ENCODE measurements at regions not wholly inside any gene's neighbourhood (a gene's known extent, or its start where the extent isn't known, plus 50 kb on each side); places are given as distances from the start of the nearest gene placed in this dataset.

- H3K4me2 ChIP-seq (ENCODE audit: low read length), result no peak overlapping the region
- intact Hi-C loops (cut with micrococcal nuclease), result no loop called here
- H3K27ac ChIP-seq (ENCODE audit: low read depth, low read length), result no peak overlapping the region
- CTCF ChIA-PET, result no interaction called here
- no peaks in the 10 kb centered on the region for H3K9me2 ChIP-seq (ENCODE audit: insufficient read depth)
- RAD21 ChIA-PET (ENCODE audit: low non-redundant PET in 1 of 2, low total read pairs in 2 of 2, uncharacterized antibody in 2 of 2, unreplicated experiment in 2 of 2), result no interaction called here
- DNase-seq (ENCODE audit: low read depth, low spot score) (no peak), ATAC-seq (no peak)
- no peaks in the 10 kb centered on the region for H3K9me3 ChIP-seq (ENCODE audit: control insufficient read depth in 1 of 2, insufficient read depth in 1 of 2, low read depth in 1 of 2, low read length in 2 of 2)
- POLR2A ChIA-PET, result no interaction called here
- H3K36me3 ChIP-seq (ENCODE audit: control insufficient read depth in 1 of 2, insufficient read depth in 2 of 2, low read length in 2 of 2), result no peaks in the 10 kb centered on the region
- H3K4me3 ChIP-seq (replicated peaks in 1 of 2; ENCODE audit: low read depth in 1 of 2, low read length in 2 of 2), result no peak overlapping the region
- H3K9ac ChIP-seq (ENCODE audit: low read length), result no peak overlapping the region
- no peaks in the 10 kb centered on the region for H3K27me3 ChIP-seq (ENCODE audit: insufficient read depth, low read length)
- H4K20me1 ChIP-seq (ENCODE audit: insufficient read depth), result no peaks in the 10 kb centered on the region
- no peak overlapping the region for H2AFZ ChIP-seq (ENCODE audit: low read depth, low read length, poor library complexity, severe bottlenecking)
- no peak for TF ChIP-seq POLR2A (IDR thresholded peaks at IDR 0.05; ENCODE audit: borderline replicate concordance, extremely low read depth, insufficient read depth, insufficient read length)
- no peak for TF ChIP-seq MAX (IDR thresholded peaks at IDR 0.05)
- no peak for TF ChIP-seq TCF7L2 (IDR thresholded peaks at IDR 0.05; ENCODE audit: borderline replicate concordance, extremely low read depth, insufficient read depth, insufficient read length)
- no peak for TF ChIP-seq CBX3 (IDR thresholded peaks at IDR 0.05; ENCODE audit: low read depth)
- no TSS peak for BruUV-seq (replicated peaks)
- H3K79me2 ChIP-seq (ENCODE audit: insufficient read depth, low read length), result no peaks in the 10 kb centered on the region
- no peaks in the 10 kb centered on the region for H3K4me1 ChIP-seq (ENCODE audit: control insufficient read depth in 1 of 2, insufficient read depth in 2 of 2, low read length in 2 of 2)
Observed at GRCh38 chr4:95601356-95601755, 52.6 kb upstream of the UNC5C start.

- POLR2A ChIA-PET, result no interaction called here
Observed at GRCh38 chr4:95599777-95600400, 51.1 kb upstream of the UNC5C start.

More at GRCh38 chr4:95599777-95600400, 51.1 kb upstream of the UNC5C start:
- Histone ChIP-seq H3K4me2 (ENCODE audit: low read length) (no peak overlapping the region), H3K27ac (ENCODE audit: low read depth, low read length) (no peak overlapping the region), H3K27me3 (ENCODE audit: insufficient read depth, low read length) (no peaks in the 10 kb centered on the region), H3K9me3 (ENCODE audit: control insufficient read depth in 1 of 2, insufficient read depth in 1 of 2, low read depth in 1 of 2, low read length in 2 of 2) (no peaks in the 10 kb centered on the region), H3K4me3 (replicated peaks in 1 of 2; ENCODE audit: low read depth in 1 of 2, low read length in 2 of 2) (no peak overlapping the region), H3K4me1 (ENCODE audit: control insufficient read depth in 1 of 2, insufficient read depth in 2 of 2, low read length in 2 of 2) (no peaks in the 10 kb centered on the region), H2AFZ (ENCODE audit: low read depth, low read length, poor library complexity, severe bottlenecking) (no peak overlapping the region), H3K9me2 (ENCODE audit: insufficient read depth) (no peaks in the 10 kb centered on the region), H3K79me2 (ENCODE audit: insufficient read depth, low read length) (no peaks in the 10 kb centered on the region), H3K9ac (ENCODE audit: low read length) (no peak overlapping the region), H4K20me1 (ENCODE audit: insufficient read depth) (no peaks in the 10 kb centered on the region), H3K36me3 (ENCODE audit: control insufficient read depth in 1 of 2, insufficient read depth in 2 of 2, low read length in 2 of 2) (no peaks in the 10 kb centered on the region)
- ATAC-seq (no peak), DNase-seq (ENCODE audit: low read depth, low spot score) (no peak)
- ChIA-PET CTCF (no interaction called here), RAD21 (ENCODE audit: low non-redundant PET in 1 of 2, low total read pairs in 2 of 2, uncharacterized antibody in 2 of 2, unreplicated experiment in 2 of 2) (no interaction called here)
- BruUV-seq (replicated peaks), result no TSS peak
- intact Hi-C loops (cut with micrococcal nuclease), result no loop called here
- TF ChIP-seq ELF1 (IDR thresholded peaks at IDR 0.05; ENCODE audit: borderline replicate concordance, low read depth) (no peak), EZH2phosphoT487 (IDR thresholded peaks at IDR 0.05; ENCODE audit: borderline replicate concordance) (no peak)
